GM19328 (cell line): ENCODE measurements at regions not wholly inside any gene's neighbourhood (a gene's known extent, or its start where the extent isn't known, plus 50 kb on each side); places are given as distances from the start of the nearest gene placed in this dataset.

ENCODE experiments used
- ATAC-seq: cut with Tn5 transposase; IDR thresholded peaks from one replicate; pipeline ENCODE4 v1.9.1; 2021; ENCODE audit warnings: mild to moderate bottlenecking, moderate library complexity; ENCODE audit not compliant: unreplicated experiment

- ATAC-seq: peak; percentile 9
Measured at GRCh38 chr6:126803769-126804168, 314.7 kb upstream of the RSPO3 start.

DNA sequence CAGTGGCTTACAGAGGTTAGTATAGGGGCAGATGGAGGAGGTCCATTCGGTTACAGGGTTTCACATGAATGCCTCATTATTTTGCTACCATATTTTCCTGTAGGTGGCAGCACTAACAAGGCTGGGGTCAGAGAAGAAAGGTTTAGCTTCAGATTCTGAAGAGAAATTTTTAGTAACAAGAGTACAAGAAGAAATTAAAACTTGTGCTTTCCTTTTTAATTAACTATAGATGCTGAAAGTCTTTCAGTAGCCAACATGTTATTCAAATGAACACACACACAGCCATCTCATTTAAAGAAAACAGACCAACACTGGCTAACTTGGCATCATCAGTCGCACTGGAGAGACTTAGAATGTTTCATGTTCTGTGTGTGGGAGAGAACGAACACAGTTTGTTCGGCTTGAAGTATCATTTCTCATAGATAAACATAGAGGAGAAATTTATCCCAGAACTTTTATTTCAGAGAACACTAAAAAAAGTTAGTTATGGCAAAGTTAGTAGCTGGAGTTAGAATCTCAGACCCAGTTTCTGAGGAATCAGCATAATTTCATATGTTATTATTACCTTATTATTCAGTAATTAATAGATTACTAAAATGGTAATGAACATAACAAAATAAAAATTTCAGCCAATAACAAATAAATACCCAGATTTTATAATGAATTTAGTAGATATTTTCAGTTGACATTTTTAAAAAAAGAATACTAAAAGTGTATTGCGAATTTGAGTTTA, 314.0 kb upstream of the RSPO3 start:
- ATAC-seq: peak; percentile 72

DNA sequence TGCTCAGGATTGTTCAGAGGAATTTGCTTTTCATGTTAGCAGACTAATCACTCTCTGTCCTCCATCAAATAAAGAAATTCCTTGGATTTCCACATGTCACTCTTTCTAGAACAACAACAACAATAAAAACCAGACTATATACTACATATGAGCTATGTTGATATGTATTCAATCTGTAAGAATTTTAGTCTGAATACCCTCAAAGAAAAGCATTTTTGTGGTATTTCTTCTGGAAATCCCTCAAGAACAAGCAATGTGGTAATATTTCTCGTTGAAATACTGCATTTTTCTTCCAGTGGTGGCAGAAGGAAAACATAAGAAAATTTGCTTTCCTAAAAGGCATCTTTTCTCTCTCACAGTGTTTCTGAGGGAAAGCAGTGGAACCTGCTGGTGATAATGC, 312.6 kb upstream of the RSPO3 start:
- no peak for ATAC-seq

DNA sequence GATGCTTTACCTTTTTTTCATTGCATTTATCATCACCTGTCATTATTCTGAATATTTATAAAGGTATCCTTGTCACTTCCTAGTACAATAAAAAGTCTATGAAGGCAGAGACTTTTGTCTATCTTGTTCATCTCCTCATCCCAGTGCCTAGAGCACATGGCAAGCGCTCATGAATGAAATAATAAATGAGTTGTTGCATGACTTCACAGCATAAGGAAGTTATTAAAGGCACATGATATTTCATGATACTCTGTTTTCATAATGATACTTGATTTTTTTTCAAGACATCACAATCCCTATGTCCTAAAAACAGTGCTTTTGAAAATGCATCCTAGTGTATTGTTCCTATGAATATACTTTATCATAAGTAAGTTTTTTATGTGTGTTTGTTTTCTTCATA, 310.6 kb upstream of the RSPO3 start:
- ATAC-seq: no peak

- no peak for ATAC-seq
Measured at GRCh38 chr6:126811321-126811720, 307.1 kb upstream of the RSPO3 start.

GRCh38 chr6:126812010-126812409, 306.5 kb upstream of the RSPO3 start:
- ATAC-seq: no peak

GRCh38 chr6:126812651-126813050, 305.8 kb upstream of the RSPO3 start:
- no peak for ATAC-seq

DNA sequence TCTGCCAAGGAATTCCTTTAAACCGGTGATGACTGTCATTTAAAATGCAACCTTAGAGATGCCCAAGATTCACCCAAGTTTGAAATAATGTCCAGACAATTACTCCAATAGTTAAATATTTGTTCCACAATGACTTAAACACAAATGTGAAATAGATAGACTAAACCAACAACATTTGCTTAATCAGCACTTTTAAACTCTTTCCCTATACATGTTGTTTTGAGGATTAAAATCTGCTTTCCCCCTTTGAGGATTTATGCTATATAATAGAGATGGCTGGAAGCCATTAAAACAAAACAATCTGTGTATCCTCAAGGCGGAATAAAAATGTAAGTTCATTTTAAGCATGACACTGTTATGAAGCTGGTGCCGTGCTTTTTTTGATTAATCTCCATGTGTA, 297.8 kb upstream of the RSPO3 start:
- ATAC-seq: no peak

DNA sequence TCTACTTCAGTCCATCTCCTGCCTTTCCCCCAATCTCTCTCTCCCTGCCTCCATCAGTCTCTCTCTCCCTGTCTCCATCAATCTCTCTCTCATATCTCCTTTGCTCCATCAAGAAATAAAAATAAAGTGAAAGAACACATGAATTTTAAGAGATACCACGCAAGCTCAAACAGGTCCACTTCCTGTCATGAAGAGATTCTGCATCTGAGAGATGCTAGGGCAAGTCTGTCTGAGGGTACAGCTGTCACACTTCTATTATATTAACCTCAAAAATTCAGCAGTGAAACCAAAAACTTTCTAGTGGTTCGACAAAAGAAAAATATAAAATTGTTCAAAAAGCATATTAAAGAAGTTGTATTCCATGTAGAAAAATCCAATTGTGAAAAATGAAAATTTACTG, 296.8 kb upstream of the RSPO3 start:
- ATAC-seq: no peak

DNA sequence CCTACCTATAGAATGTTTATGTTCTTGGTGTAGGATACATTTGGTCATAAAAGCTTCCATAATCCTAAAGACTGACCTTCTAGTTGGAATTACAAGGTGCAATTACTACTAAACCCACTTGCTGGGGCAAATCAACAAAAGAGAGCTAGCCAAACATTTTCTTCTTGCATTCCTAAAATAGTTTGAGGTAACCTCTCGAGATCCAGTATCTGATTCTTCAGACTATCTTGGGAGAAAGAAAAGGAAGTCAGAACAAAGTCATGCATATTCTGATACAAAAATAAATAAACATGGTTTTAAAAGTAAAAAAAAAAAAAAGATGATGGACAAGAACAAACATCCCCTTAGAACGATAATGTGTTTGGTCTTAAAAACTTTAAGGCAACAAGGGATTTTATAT, 294.2 kb upstream of the RSPO3 start:
- ATAC-seq: no peak

- no peak for ATAC-seq
Measured at GRCh38 chr6:126824815-126825214, 293.7 kb upstream of the RSPO3 start.

DNA sequence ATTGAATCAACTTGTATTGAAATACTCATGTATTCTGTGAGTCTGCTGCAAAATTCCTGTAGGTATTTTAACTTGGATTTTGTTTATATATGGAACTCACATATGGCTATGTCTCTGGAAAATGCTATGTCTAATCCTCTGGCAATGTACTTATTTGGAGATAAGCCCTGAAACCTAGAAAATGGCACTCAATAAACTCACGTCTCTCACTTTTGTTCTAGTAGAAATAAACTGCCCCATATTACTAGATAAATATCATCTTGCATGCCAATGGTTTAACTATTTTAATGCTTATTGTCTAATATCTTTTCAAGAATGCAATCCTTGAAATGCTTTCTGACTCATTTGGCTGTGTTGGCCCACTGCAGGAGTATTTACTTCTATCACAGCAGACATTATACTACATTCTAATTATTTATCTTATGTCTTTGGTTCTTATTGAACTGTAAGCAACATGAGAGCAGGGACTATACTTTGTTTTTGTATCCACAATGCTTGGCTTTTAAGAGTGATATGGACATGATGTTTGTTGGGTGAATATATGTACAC, 292.2 kb upstream of the RSPO3 start:
- no peak for ATAC-seq

DNA sequence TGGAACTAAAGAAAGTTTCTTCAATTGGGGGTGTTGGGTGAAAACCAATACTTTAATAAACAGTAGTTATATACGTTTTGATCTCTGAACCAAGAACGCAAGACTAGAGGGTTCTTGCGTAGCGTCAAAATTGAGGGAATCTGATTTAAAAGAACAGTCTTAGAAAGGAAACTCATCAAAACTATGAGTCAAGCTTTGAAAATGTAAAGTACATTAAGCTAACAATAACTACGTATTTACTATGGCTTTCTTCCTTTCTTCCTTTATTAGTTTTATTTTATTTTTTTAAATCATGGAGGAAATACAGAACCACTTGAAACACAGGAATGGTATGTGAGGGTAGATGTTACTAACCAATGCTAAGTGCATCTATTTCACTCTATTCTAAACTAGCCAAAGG, 287.0 kb upstream of the RSPO3 start:
- ATAC-seq: no peak

- ATAC-seq: no peak
Measured at GRCh38 chr6:126842769-126843168, 275.7 kb upstream of the RSPO3 start.

- ATAC-seq: no peak
Measured at GRCh38 chr6:126848119-126848518, 270.4 kb upstream of the RSPO3 start.

DNA sequence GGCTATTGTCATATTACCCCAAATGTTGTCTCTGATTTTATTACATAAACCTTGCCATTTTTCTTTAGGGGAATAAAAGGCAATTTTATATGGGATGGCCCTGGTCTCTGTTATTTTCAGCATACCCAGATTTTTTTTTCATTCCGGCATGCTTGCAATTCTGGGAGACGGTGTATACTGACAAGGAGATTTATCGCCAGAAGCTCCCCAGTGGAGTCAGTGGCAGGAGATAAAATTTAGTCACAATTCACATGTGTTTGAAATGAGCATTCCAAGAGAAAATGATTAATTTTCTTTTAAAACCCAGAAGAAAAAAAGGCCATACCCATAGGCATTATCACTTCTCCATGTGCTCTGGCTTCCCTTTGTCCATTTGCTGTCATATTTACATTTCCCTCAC, 250.8 kb upstream of the RSPO3 start:
- no peak for ATAC-seq

DNA sequence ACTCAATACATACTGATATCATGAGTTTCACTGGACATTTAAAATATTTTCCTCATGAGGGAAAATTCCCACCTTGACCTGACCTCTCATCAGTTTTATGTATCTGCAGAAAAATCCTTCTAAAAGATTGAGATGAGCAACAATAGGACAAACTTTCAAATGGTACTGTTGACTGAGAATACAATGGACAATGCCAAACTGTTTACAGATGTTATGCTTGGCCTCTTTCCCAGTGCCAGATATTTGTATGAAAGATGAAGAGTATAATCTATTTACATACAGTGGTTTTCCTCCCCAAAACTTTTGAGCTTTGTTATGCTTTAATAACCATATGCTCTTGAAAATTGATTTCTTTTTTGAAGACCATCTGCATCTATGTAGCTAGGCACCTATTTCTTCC, 245.1 kb upstream of the RSPO3 start:
- ATAC-seq: no peak

- no peak for ATAC-seq
Measured at GRCh38 chr6:126873791-126874190, 244.7 kb upstream of the RSPO3 start.

DNA sequence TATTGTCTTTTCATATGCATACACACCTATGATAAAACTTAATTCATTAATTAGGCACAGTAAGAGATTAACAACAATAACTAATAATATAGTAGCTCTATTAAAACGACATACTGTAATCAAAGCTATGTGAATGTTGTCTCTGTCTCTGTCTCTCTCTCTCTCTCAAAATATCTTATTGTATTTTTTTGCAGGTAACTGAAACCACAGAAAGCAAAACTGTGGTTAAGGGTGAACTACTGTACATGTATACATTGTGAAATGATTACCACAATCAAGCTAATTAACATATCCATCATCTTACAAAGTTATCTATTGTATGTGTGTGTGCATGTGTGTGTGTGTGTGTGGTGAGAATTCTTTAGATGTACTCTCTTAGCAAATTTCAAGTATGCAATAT, 242.0 kb upstream of the RSPO3 start:
- ATAC-seq: no peak

- ATAC-seq: no peak
Measured at GRCh38 chr6:126880964-126881363, 237.5 kb upstream of the RSPO3 start.

DNA sequence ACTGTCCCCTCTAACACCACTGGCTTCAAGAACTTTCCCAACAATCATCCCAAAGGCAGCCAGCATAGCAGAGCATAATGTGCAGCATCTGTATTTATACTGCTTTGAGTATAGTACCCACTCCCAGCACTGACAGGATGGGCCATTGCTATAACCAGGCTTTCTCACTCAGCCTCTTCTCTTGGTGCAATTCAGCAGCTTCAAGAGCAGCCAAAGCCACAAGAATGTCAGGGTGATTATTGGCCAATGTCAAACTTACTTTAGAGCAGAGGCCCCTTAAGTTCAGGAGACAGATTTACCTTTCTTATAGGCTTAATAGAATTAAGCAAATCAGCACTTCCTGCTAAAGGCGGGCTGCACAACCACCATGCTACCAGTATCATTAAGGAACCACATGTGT, 232.4 kb upstream of the RSPO3 start:
- ATAC-seq: no peak

DNA sequence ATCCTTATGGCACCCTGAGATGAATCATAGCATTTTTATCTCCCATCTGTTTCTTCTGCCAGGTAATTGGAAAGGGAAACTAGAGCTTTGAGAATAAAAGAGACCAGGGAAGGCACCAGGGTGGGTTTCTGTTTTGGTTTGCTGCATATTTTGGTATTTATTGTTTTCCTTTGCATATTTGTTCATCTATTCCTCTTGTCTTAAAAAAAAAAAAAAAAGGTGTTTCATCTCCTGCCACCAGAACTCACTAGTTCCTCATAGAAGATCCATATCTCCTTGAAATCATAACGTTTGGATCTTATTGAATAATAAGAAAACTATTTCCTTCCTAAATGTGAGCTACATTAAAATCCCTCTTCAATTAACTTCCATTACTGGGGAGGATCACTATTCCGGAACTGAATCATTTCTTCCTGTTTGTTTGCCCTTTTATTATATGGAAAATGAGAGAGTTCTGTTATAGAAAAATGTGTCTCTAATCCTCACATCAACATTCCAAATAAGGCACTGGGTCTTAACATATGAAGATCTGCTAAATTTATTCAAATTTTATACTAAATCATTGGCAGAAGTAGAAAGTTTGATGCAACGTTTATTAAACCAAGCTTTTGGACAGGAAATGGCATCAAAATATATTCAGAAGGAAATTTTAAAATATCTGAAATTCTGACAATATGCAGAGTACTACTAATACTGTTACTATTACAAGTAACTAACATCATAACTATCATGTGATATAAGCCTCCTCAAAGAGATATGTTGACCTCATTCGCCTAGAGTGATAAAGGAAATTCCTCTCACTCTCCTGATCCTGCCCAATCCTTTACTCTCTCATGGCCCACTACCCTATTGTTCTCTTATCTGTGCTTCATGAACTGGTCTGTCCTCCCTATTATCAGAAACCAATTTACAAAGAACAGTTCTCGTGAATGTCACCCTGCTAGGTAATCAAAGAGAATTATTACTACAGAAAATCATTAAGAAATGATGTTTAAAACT, 229.4 kb upstream of the RSPO3 start:
- ATAC-seq: no peak
